ENCODE measurements at regions not wholly inside any gene's neighbourhood (a gene's known extent, or its start where the extent isn't known, plus 50 kb on each side); places are given as distances from the start of the nearest gene placed in this dataset.

DNA sequence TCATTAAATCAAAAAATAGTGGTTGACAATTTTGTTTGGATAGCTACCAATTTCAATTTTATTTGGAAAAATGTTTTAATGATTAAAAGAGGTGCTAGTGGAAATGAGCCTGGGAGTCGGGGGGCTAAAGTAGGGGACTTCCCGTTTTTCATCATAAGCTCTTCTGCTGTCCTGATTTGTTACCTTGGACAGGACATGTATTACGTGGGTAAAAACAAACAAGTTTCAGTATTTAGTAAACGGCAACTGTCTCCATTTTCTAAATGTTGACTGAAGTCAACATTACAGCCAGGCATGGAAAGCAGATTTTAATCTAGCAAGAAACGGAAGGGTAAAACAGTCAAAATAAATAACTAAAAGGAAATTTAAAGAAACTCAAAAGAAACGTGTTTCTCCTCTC lies 212.3 kb upstream of the GRAMD2B start:
- no peak for TF ChIP-seq POLR2A (IDR thresholded peaks at IDR 0.05; ENCODE audit: low read length)
- no peak for TF ChIP-seq GATA1 (IDR thresholded peaks at IDR 0.05; ENCODE audit: low read depth, low read length)

Data from erythroblast (primary cell).